ENCODE measurements at regions not wholly inside any gene's neighbourhood (a gene's known extent, or its start where the extent isn't known, plus 50 kb on each side); places are given as distances from the start of the nearest gene placed in this dataset.
"Not testable (repeated sequence)": the region's sequence is repeated elsewhere in the genome, so short reads cannot be mapped to it uniquely, and the experiment has no call there.

DNA sequence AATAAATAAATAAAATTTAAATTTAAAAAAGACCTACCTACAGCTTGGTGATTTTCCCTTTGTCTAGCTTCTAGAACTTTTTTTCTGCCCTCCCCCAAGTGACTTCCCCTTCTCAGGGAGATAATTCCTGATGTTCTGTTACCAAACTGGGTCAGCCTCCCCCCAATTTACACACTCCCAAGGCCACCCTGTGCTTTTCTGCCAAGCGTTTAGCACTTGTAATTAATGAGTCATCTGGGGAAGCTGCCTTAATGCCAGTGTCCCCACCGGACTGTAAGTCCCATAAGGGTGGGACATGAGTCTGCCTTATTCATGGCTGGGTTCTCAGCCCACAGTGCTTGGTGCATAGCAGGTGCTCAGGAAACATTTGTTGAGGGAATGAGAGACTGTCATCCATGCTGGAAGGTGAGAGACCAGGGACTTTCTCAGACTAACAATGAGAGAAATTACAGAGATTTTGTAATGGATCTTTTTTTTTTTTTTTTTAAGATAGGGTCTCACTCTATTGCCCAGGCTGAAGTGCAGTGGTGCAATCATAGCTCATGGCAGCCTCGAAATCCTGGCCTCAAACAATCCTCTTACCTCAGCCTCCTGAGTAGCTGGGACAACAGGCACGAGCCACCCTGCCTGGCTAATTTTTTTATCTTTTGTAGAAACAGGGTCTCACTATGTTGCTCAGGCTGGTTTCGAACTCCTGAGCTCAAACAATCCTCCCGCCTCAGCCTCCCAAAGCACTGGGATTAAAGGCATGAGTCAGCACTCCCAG is 106.8 kb downstream of the PHETA1 start:
- Histone ChIP-seq H3K9me3 (ENCODE audit: control insufficient read depth, insufficient read depth, low read length) (no peaks in the 10 kb centered on the region), H3K9ac (ENCODE audit: low read depth, low read length) (no peak overlapping the region), H3K4me1 (ENCODE audit: insufficient read depth, low read length) (no peaks in the 10 kb centered on the region), H3K36me3 (ENCODE audit: insufficient read depth, low read length) (no peaks in the 10 kb centered on the region)

DNA sequence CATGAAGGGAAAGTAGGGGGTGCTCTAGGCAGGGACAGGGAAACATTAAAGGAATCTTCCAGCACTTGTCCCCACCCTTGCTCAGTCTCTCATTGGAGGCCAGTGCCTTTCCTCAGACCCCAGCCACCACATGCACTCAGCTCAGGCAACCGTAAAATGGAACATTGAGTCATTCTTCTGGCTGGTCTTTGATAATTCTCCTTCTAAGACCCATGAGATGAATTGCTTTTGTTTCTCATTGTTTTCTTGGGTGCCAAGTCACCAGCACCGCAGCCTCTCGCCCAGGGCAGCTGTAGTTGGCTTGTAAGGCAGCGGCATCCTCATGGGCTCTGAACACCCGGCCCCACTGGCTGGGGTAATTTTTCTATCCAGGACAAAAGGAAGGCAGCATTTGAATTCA is 108.2 kb downstream of the PHETA1 start:
- H3K9ac ChIP-seq (ENCODE audit: low read depth, low read length), result no peak overlapping the region
- no peaks in the 10 kb centered on the region for H3K4me1 ChIP-seq (ENCODE audit: insufficient read depth, low read length)
- H3K36me3 ChIP-seq (ENCODE audit: insufficient read depth, low read length), result no peaks in the 10 kb centered on the region
- no peaks in the 10 kb centered on the region for H3K9me3 ChIP-seq (ENCODE audit: control insufficient read depth, insufficient read depth, low read length)

DNA sequence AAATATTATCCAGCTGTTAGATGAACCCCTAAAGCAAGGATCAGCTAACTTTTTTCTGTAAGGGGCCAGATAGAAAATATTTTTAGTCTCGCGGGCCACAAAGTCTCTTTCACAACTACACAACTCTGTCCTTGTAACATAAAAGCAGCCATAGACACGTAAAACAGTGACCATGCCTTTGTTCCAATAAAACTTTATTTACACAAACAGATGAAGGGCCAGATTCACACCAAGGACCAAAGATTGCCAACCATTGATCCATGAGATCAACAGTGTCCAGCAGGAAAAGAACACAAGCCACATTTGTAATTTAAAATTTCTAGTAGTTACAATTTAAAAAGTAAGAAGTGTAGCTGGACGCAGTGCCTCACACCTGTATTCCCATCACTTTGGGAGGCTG is 109.7 kb downstream of the PHETA1 start:
- Histone ChIP-seq H3K36me3 (ENCODE audit: insufficient read depth, low read length) (no peaks in the 10 kb centered on the region), H3K9ac (ENCODE audit: low read depth, low read length) (no peak overlapping the region), H3K9me3 (ENCODE audit: control insufficient read depth, insufficient read depth, low read length) (no peaks in the 10 kb centered on the region), H3K4me1 (ENCODE audit: insufficient read depth, low read length) (no peaks in the 10 kb centered on the region)

DNA sequence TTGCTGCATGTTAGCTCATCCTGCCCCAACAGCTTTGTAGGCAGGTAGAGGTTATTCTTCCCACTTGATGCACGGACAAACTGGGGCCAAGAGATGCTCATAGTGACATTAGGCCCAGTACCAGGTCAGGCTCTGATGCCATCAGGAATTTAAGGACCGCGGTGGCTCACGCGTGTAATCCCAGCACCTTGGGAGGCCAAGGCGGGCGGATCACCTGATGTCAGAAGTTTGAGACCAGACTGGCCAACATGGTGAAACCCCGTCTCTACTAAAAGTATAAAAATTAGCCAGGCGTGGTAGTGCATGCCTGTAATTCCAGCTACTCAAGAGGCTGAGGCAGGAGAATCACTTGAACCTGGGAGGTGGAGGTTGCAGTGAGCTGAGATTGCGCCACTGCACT is 110.8 kb downstream of the PHETA1 start:
- H3K9me3 ChIP-seq (ENCODE audit: control insufficient read depth, insufficient read depth, low read length); H3K9ac ChIP-seq (ENCODE audit: low read depth, low read length); H3K36me3 ChIP-seq (ENCODE audit: insufficient read depth, low read length); H3K4me1 ChIP-seq (ENCODE audit: insufficient read depth, low read length): not testable (repeated sequence)

DNA sequence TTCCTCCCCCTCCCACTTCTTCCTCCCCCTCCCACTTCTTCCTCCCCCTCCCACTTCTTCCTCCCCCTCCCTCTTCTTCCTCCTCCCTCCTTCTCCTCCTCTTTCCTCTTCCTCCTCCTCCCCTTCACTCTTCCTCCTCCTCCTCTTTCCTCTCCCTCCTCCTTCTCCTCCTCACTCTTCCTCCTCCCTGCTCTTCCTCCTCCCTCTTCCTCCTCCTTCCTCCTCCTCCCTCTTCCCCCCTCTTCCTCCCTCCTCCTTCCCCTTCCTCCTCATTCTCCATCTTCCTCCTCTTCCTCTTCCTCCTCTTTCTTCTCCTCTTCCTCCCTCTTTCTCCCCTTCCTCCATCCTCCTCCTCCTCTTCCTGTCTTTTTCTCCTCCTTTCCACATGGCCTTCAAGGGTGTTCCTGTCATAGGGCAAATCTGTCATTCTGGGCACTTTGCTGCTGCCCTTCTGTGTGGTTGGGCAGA is 111.4 kb downstream of the PHETA1 start:
- Histone ChIP-seq H3K9me3 (ENCODE audit: control insufficient read depth, insufficient read depth, low read length) (no peaks in the 10 kb centered on the region), H3K9ac (ENCODE audit: low read depth, low read length) (no peak overlapping the region), H3K4me1 (ENCODE audit: insufficient read depth, low read length) (no peaks in the 10 kb centered on the region), H3K36me3 (ENCODE audit: insufficient read depth, low read length) (no peaks in the 10 kb centered on the region)

DNA sequence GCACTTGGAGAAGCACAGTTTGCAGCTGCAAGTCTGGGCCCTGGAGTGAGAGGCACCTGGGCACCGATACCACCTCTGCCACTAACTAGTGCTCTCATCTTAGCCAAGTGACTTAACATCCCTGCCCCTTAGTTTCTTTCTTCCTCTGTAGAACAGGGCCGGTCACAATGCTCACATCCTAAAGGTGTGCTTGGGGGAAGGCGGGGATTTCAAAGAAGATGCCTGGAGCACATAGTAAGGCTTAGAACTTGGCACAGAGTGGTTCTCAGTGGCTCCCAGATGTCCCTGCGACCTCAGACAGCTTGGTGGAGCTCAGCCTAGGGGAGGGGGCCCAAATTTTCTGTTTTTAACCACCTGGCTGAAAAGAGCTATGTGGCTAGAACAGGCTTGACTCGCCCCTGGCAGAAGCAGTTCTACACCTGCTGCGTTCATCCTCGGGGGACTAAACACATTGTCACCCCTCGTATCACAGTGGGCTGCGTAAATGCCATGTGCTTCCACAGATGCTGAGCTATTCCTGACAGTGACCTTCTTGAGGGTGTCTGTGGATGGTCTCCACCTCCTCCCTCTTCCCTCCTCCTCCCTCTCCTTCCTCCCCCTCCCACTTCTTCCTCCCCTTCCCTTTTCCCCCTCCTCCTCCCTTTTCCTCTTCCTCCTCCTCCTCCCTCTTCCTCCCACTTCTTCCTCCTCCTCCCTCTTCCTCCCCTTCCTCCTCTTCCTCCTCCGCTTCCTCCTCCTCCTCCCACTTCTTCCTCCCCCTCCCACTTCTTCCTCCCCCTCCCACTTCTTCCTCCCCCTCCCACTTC is 112.1 kb downstream of the PHETA1 start:
- Histone ChIP-seq H3K9ac (ENCODE audit: low read depth, low read length) (no peak overlapping the region), H3K4me1 (ENCODE audit: insufficient read depth, low read length) (no peaks in the 10 kb centered on the region), H3K36me3 (ENCODE audit: insufficient read depth, low read length) (no peaks in the 10 kb centered on the region), H3K9me3 (ENCODE audit: control insufficient read depth, insufficient read depth, low read length) (no peaks in the 10 kb centered on the region)

DNA sequence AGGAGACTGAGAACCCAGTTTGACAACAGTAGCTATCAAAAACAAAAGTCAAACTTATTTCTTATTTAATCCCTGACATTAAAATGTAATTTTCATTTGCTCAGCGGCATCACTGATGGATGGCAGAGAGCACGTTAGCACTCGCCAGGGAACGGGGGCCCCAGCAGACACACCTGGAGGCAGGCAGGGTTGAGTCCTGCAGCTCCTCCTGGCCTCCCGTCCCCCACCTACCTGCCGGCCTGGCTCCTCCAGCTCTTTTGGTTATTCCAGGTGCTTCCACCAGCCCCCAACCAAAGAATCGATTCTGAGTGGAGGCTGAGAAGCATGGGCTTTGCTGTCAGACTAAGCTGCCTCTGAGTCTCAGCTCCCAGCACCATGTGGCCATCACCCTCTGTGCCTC is 113.6 kb downstream of the PHETA1 start:
- no peaks in the 10 kb centered on the region for H3K4me1 ChIP-seq (ENCODE audit: insufficient read depth, low read length)
- H3K36me3 ChIP-seq (ENCODE audit: insufficient read depth, low read length), result no peaks in the 10 kb centered on the region
- no peaks in the 10 kb centered on the region for H3K9me3 ChIP-seq (ENCODE audit: control insufficient read depth, insufficient read depth, low read length)
- no peak overlapping the region for H3K9ac ChIP-seq (ENCODE audit: low read depth, low read length)

DNA sequence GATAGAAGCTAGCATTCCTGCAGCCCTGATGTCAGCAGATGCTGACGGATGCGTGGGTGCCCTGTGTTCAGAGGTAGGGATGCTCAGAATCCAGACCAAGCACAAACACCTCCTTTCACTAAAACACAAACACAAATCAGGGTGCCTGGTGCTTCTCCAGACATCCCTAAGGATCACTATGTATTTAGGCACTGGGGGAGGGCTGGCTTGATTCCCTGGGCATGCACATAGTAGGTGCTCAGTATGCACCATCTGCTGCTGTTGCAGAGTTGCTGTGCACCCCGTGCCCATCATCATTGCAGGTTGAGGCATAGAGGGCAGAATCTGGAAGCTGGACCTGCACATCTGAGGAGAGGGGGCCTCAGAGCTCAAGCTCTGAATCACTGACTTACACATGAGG is 114.8 kb downstream of the PHETA1 start:
- H3K9me3 ChIP-seq (ENCODE audit: control insufficient read depth, insufficient read depth, low read length), result no peaks in the 10 kb centered on the region
- H3K36me3 ChIP-seq (ENCODE audit: insufficient read depth, low read length), result no peaks in the 10 kb centered on the region
- no peak overlapping the region for H3K9ac ChIP-seq (ENCODE audit: low read depth, low read length)
- H3K4me1 ChIP-seq (ENCODE audit: insufficient read depth, low read length), result no peaks in the 10 kb centered on the region; the same call in 1 of the 2 replicates

DNA sequence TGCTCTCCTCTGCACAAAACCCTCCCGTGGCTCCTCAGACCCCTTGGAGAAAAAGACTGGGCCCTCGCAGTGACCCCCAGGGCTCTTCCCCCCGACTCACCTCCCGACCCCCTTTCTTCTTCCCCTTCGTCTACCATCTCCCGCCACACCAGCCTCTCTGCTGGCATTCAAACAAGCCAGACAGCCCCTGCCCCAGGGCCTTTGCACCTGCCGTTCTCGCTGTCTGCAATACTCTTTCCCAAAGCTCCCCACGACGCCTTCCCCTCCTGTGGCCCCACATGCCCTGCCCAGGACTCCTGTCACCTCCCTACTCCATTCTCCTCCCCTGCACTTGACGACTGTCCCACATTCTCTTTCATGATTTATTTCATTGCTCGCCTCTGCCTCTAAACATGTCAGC is 115.7 kb downstream of the PHETA1 start:
- H3K4me1 ChIP-seq (ENCODE audit: insufficient read depth, low read length), result peaks cover under 1% of the 10 kb centered on the region; the same call in 1 of the 2 replicates
- no peaks in the 10 kb centered on the region for H3K36me3 ChIP-seq (ENCODE audit: insufficient read depth, low read length)
- no peaks in the 10 kb centered on the region for H3K9me3 ChIP-seq (ENCODE audit: control insufficient read depth, insufficient read depth, low read length)
- no peak overlapping the region for H3K9ac ChIP-seq (ENCODE audit: low read depth, low read length)

DNA sequence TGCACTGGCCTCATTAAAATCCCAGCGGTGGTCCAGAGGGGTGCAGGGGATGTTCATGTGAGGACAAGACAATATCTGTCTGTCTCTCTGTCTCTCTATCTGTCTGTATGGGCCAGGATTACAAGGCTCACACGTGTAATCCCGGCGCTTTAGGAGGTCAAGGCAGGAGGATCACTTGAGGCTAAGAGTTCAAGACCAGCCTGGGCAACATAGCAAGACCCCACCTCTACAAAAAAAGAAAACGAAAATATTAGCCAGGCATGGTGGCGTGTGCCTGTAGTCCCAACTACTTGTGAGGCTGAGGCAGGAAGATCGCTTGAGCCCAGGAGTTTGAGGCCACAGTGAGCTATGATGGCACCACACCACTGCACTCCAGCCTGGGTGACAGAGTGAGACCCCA is 117.1 kb downstream of the PHETA1 start:
- Histone ChIP-seq H3K4me1 (ENCODE audit: insufficient read depth, low read length) (peaks cover 5% of the 10 kb centered on the region; the same call in 1 of the 2 replicates), H3K9ac (ENCODE audit: low read depth, low read length) (no peak overlapping the region), H3K36me3 (ENCODE audit: insufficient read depth, low read length) (no peaks in the 10 kb centered on the region), H3K9me3 (ENCODE audit: control insufficient read depth, insufficient read depth, low read length) (no peaks in the 10 kb centered on the region)

DNA sequence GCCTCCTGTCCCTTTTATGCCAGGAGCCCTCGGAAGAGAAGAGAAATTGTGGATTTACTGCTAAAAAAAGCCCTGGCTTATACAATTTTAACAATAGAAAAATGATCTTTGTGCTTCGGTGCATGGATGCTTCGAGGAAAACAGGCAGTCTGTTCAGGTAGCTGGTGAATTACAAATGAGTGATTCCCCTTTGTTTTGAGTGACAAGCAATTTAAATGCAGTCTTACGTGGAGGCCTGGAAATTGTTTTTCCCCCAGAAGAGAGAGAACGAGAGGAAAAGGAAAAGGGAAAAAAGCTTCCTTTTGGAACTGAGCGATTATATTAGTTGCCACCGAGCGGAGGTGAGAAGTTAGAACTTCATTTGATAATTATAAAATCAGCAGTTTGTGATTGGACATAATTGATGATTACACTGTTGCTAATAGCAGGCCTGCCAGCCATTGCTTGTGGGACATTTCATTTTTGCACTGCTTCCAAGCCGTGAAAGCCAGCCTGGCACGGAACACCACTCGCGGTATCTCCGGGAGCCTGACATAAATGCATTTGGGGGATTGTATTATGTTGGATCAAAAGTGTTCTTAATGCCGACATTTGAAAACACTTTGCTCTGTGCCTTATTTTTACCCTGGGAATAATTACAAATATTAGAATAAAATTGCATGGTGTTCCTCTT is 117.7 kb downstream of the PHETA1 start:
- peaks cover 5% of the 10 kb centered on the region; the same call in 1 of the 2 replicates for H3K4me1 ChIP-seq (ENCODE audit: insufficient read depth, low read length)
- H3K36me3 ChIP-seq (ENCODE audit: insufficient read depth, low read length), result no peaks in the 10 kb centered on the region
- H3K9me3 ChIP-seq (ENCODE audit: control insufficient read depth, insufficient read depth, low read length), result no peaks in the 10 kb centered on the region
- no peak overlapping the region for H3K9ac ChIP-seq (ENCODE audit: low read depth, low read length)

DNA sequence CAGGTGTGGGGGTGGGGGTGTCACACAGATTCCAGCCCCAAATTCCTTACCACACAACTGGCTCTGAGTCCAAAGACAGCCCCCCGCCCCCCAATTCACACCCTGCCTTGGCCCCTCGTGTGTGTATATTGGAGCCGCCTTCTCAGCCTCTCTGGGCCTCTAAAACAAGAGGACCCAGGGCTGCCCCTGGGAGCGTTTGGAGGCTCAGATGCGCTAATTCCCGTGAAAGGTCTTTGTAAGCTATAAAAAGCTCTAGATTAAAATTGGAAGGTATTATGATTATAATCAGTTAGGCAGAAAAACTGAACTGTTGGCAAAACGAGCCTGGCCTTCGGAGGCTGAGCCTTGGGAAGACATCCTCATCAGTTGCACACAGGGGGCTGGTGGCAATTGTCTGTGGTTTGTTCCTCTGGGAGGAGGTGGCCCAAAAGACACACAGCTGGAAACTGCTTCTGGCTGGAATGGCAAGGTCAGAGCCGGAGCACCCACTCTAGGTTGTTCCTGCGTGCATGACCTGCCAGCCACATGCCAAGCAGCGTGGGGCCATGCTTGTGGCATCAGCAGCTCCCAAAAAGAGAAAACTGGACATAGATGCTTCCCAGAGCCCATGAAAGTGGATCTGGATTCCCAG is 118.5 kb downstream of the PHETA1 start:
- H3K9ac ChIP-seq (ENCODE audit: low read depth, low read length), result no peak overlapping the region

DNA sequence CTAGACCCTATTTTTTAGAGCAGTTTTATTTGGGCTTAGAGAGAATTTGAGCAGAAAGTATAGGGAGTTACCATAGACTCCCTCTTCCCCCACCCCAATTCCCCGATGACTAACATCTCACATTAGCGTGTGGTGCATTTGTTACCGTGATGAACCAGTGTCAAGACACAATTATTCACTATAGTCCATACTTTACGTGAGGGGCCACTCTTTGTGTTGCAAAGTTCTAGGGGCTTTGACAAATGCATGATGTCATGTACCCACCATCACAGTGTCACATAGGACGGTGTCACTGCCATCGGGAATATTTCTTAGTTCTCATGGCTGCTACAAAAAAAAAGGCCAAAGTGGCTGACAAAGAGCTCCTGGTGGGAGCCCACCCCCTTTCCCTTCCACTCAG is 119.1 kb downstream of the PHETA1 start:
- Histone ChIP-seq H3K9ac (ENCODE audit: low read depth, low read length) (no peak overlapping the region), H3K36me3 (ENCODE audit: insufficient read depth, low read length) (no peaks in the 10 kb centered on the region), H3K4me1 (ENCODE audit: insufficient read depth, low read length) (peaks cover 5% of the 10 kb centered on the region; the same call in 1 of the 2 replicates), H3K9me3 (ENCODE audit: control insufficient read depth, insufficient read depth, low read length) (no peaks in the 10 kb centered on the region)

More for the DNA sequence above, 118.5 kb downstream of the PHETA1 start:
- Histone ChIP-seq H3K9me3 (ENCODE audit: control insufficient read depth, insufficient read depth, low read length) (no peaks in the 10 kb centered on the region), H3K4me1 (ENCODE audit: insufficient read depth, low read length) (peaks cover 5% of the 10 kb centered on the region; the same call in 1 of the 2 replicates), H3K36me3 (ENCODE audit: insufficient read depth, low read length) (no peaks in the 10 kb centered on the region)

DNA sequence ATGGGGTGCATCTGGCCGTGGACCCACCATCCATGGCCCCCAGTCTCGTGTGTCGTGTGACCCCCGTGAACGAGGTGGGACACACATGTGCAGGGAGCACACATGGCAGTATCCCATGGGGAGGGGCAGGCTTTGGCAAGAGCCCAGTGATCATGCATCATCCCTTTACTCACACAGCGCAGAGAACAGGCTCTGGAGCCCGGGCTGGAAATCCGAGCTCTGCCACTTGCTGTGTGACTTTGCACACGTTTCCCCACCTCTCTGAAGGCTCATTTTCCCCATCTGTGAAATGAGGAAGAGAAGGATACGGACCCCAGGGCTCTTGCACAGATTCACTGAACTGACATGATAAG is 119.9 kb downstream of the PHETA1 start:
- H3K4me1 ChIP-seq (ENCODE audit: insufficient read depth, low read length), result peaks cover 5% of the 10 kb centered on the region; the same call in 1 of the 2 replicates
- H3K9me3 ChIP-seq (ENCODE audit: control insufficient read depth, insufficient read depth, low read length), result no peaks in the 10 kb centered on the region
- H3K9ac ChIP-seq (ENCODE audit: low read depth, low read length), result no peak overlapping the region
- no peaks in the 10 kb centered on the region for H3K36me3 ChIP-seq (ENCODE audit: insufficient read depth, low read length)

All from ES-I3 (cell line).